PC-9 (cell line): ENCODE measurements at regions not wholly inside any gene's neighbourhood (a gene's known extent, or its start where the extent isn't known, plus 50 kb on each side); places are given as distances from the start of the nearest gene placed in this dataset.

Experiments
- CTCF ChIP-seq: fragments of 200-600 bp; sonication (generic); conservative IDR thresholded peaks from 2 replicates; pipeline ENCODE4 v1.6.1; 2017; ENCODE audit warnings: mixed run types, antibody characterized with exemption, mild to moderate bottlenecking, moderate library complexity
- EZH2 ChIP-seq: fragments of 200-600 bp; sonication (generic); IDR thresholded peaks from 2 replicates; pipeline ENCODE4 v1.8.0; 2017; ENCODE audit warnings: antibody characterized with exemption, low read depth

- TF ChIP-seq CTCF (no peak), EZH2 (no peak)
Observed at GRCh38 chr12:87198181-87198580, 831.0 kb downstream of the C12orf50 start.
